ENCODE measurements at regions not wholly inside any gene's neighbourhood (a gene's known extent, or its start where the extent isn't known, plus 50 kb on each side); places are given as distances from the start of the nearest gene placed in this dataset.

DNA sequence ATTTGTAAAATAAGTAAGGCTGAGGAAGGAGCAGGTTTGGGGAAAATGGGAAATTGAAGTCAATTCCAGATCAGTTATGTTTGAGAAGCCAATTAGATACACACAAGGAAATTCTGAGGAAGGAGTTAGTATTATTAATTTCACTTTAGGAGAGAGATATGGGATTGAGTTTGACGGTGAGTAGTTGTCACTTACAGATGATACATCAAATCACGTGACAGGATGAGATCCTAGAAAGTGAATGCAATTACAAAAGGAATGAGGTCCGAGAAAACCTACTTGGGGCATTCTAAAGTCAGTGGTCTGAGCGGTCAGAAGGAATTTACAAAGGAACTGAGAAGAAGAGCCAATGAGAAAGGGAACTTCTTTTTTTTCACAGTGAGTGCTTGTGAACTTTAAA lies 364.3 kb upstream of the TMEM229A start:
- Histone ChIP-seq H2BK5ac (ENCODE audit: low read depth, low read length) (no peak overlapping the region), H3K56ac (replicated peaks; ENCODE audit: insufficient read length, low read depth, low read length) (no peak overlapping the region), H4K5ac (ENCODE audit: insufficient read length, low read depth, low read length) (no peak overlapping the region), H3K27ac (ENCODE audit: low read depth, low read length) (no peak overlapping the region), H3K36me3 (ENCODE audit: control insufficient read depth in 2 of 4, insufficient read depth in 4 of 4, low read length in 3 of 4) (no peaks in the 10 kb centered on the region), H3K4me3 (ENCODE audit: extremely low read depth in 1 of 4, insufficient read depth in 2 of 4, low read depth in 3 of 4, low read length in 4 of 4) (no peak overlapping the region), H3K18ac (ENCODE audit: extremely low read depth, low read length) (no peak overlapping the region), H3K79me2 (ENCODE audit: control insufficient read depth in 1 of 2, insufficient read depth in 2 of 2, low read length in 2 of 2) (no peaks in the 10 kb centered on the region), H2BK12ac (ENCODE audit: low read depth, low read length) (no peak overlapping the region), H3K14ac (ENCODE audit: insufficient read length) (no peak overlapping the region), H3K23ac (ENCODE audit: insufficient read length) (no peak overlapping the region), H4K20me1 (replicated peaks in 1 of 2; ENCODE audit: control insufficient read depth in 1 of 2, insufficient read depth in 2 of 2, low read length in 2 of 2) (no peaks in the 10 kb centered on the region), H3K79me1 (ENCODE audit: low read depth, low read length) (no peaks in the 10 kb centered on the region), H3K9me3 (ENCODE audit: insufficient read depth in 2 of 2, low read depth in 1 of 2, low read length in 1 of 2) (no peaks in the 10 kb centered on the region), H4K8ac (ENCODE audit: extremely low read depth, insufficient read depth, low read length) (no peak overlapping the region), H2AFZ (ENCODE audit: low read length) (no peak overlapping the region), H2BK15ac (ENCODE audit: low read length) (no peak overlapping the region), H3K4me1 (replicated peaks in 1 of 4; ENCODE audit: control insufficient read depth in 3 of 4, insufficient read depth in 4 of 4, low read length in 3 of 4) (no peaks in the 10 kb centered on the region), H3K4ac (replicated peaks; ENCODE audit: insufficient read length, low read depth, low read length) (no peak overlapping the region), H3K27me3 (replicated peaks in 1 of 4; ENCODE audit: control insufficient read depth in 3 of 4, extremely low read depth in 1 of 4, insufficient read depth in 3 of 4, low read length in 3 of 4) (no peaks in the 10 kb centered on the region), H3K23me2 (ENCODE audit: low read depth, low read length) (no peaks in the 10 kb centered on the region; the same call in 1 of the 2 replicates), H3K4me2 (ENCODE audit: insufficient read depth in 1 of 2, low read depth in 2 of 2, low read length in 2 of 2) (no peak overlapping the region), H4K91ac (replicated peaks; ENCODE audit: insufficient read length, low read length) (no peak overlapping the region), H2BK120ac (replicated peaks; ENCODE audit: low read depth, low read length) (no peak overlapping the region), H3K9ac (replicated peaks in 1 of 4; ENCODE audit: extremely low read depth in 1 of 4, low read depth in 3 of 4, low read length in 3 of 4) (no peak overlapping the region), H2BK20ac (ENCODE audit: low read length) (no peak overlapping the region), H2AK5ac (ENCODE audit: low read depth, low read length) (no peak overlapping the region)
- DNase-seq (ENCODE audit: low read depth in 1 of 2, low spot score in 2 of 2) (no peak), FAIRE-seq (no peak)
- WGBS, 2 experiments (ENCODE audit: extremely low coverage in 1 of 2, insufficient coverage in 1 of 2, insufficient read length in 1 of 2, insufficient replicate concordance in 2 of 2, low coverage in 1 of 2, low lambda C conversion rate in 2 of 2, missing lambda C conversion rate in 1 of 2): 84% methylated on average over 4 of the region's 4 CpGs; no CpG with 5 or more reads in 1 of the 2 experiments
- POLR2A ChIA-PET (ENCODE audit: partially characterized antibody): no interaction called here
- CTCF ChIA-PET (ENCODE audit: partially characterized antibody): no interaction called here
- TF ChIP-seq EGR1 (IDR thresholded peaks at IDR 0.05; ENCODE audit: borderline replicate concordance, low read depth, low read length) (no peak), SIRT6 (IDR thresholded peaks at IDR 0.05; ENCODE audit: low read length) (no peak), SIX5 (IDR thresholded peaks at IDR 0.05; ENCODE audit: low read depth, low read length) (no peak), RXRA (IDR thresholded peaks at IDR 0.05; ENCODE audit: insufficient read depth, low read depth, low read length) (no peak), YY1 (IDR thresholded peaks at IDR 0.05; ENCODE audit: low read depth, low read length) (no peak), KDM4A (IDR thresholded peaks at IDR 0.05; ENCODE audit: low read depth, low read length, severe bottlenecking) (no peak), HDAC6 (IDR thresholded peaks at IDR 0.05; ENCODE audit: low read depth, low read length) (no peak), RNF2 (IDR thresholded peaks at IDR 0.05; ENCODE audit: borderline replicate concordance, low read depth, low read length, missing control alignments, poor library complexity, severe bottlenecking) (no peak)
- TF ChIP-seq, protein P1, sequence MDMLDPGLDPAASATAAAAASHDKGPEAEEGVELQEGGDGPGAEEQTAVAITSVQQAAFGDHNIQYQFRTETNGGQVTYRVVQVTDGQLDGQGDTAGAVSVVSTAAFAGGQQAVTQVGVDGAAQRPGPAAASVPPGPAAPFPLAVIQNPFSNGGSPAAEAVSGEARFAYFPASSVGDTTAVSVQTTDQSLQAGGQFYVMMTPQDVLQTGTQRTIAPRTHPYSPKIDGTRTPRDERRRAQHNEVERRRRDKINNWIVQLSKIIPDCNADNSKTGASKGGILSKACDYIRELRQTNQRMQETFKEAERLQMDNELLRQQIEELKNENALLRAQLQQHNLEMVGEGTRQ (IDR thresholded peaks at IDR 0.05; ENCODE audit: low read length): no peak
